GM03348 (cell line): ENCODE measurements at regions not wholly inside any gene's neighbourhood (a gene's known extent, or its start where the extent isn't known, plus 50 kb on each side); places are given as distances from the start of the nearest gene placed in this dataset.
"Not testable (repeated sequence)": the region's sequence is repeated elsewhere in the genome, so short reads cannot be mapped to it uniquely, and the experiment has no call there.

Experiments
- DNase-seq: peaks from one replicate; pipeline ENCODE4 v3.0.0; 2012; ENCODE audit warnings: low spot score

DNA sequence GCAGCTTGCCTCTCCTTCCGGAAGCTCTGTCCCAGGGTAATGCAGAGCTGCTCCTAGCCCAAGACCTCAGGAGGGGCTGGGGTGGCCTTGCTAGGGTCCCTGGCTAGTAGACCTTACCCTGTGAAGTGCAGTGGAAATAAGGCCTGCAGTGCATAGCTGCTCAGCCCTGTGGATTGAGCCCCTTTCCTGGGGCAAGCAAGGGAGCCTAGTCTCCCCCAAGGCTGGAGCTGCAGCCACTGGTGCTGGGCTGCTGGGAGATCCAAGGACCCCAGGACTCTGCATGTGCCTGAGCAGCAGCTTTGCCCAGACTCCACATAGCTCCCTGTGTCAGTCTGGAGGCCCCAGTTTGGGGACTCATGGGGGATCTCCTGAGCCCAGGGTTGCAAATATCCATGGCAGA, 57.9 kb downstream of the FANCF start:
- no peak for DNase-seq

DNA sequence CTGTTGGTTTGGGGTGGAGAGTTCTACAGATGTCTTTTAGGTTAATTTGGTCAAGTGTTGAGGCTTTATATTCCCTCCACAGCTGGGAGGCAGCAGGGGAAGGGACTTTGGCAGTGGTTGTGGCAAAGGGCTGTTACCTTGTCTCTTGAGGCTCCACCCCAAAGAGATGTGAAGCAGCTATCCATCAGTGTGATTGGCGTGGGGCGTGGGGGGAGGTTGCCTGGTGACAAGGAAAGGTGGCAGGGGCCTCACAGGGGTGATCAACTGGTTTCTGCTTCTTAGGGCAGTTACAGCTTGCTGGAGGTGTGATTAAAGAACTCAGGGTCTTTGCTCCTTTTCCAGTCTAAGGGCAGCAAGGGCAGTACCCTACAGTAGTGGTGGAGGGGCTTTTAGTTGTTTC, 59.3 kb downstream of the FANCF start:
- no peak for DNase-seq

DNA sequence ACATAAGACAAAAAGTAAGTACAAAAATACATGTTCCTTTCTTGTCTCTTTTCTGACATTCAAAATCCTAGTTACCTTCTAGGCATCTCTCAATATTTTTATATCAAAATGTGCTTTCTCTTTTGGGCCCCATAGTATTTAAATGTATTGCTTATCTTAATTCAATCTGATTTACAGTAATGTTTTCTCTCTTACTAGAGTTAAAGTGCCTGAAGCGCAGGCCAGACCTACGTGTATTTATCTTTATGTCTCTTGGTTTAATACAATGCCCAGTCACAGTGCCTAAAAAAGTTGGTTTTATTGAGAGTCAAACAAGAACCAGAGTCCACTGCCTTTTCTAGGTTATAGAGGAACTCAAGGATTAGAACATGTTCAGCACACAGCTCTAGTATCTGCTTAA, 64.3 kb downstream of the FANCF start:
- no peak for DNase-seq

DNA sequence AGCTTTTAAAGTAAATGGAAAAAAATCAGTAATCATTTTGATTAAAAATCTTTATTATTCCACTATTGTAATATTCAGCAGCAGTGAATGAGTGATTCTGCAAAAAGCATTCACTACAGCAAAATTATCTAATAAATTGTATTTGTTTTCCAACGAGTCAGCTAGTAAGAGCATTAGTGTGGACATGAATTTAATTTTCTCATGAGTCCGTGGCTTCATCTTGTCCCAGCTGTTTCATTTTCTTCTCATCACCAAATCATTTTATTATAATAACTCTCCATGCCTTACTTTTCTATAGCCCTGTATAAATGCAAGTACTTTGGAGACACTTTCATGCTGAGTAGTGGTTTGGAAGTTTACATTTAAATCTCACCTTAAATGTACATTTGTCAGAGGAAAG, 66.2 kb downstream of the FANCF start:
- DNase-seq: no peak

DNA sequence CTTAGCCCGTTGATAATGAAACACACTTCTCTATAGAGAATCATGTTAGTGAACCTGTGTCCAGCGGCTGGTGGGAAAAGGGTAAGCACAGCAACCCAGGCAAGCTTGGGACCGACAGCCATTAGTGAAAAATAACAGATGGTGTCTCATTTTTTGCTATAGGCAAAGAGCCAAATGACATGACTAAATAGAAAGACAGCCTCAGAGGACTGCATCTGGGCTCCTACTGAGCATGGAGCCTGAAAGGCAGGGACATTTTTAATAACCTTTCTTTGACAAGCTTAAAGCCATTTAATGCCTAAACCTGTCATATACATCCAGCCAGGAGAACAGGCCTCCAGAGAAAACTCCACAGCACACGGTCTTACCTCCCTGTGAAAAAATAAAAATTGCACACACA, 67.0 kb downstream of the FANCF start:
- peak; percentile 19 for DNase-seq

DNA sequence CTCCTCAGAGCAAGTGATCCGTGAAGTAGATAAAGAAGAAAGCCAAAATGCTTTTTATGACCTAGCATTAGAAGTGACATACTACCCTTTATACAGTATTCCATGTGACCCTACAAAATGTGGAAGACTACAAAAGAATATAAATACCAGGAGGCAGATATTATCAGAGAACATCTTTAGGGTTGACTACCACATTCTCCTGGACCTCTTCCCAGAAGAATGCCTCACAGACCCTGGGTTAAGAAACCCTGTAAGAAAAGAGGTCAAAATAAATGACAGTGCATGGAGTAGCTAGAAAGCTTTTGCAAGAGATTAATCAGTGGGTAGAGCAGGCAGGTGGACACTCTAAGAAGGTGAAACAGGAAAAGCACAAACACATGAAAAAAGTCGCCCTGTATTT, 69.2 kb downstream of the FANCF start:
- DNase-seq: no peak

DNA sequence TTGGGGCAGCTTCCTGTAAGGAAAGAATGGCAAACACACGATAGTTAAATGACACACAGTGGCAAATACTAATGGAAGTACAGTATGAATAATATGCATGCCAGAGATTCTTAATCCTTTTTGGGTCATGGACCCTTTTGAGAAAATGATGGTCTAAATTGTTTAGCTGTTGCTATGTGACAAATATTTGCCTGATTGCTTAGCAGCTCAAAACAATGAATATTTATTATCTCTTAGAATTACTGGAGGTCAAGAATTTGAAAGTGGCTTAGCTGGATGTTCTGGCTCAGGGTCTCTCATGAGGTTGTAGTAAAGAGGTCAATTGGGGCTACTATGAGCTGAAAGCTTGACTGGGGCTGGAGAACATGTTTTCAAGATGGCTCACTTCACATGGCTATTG, 69.7 kb downstream of the FANCF start:
- DNase-seq: no peak

DNA sequence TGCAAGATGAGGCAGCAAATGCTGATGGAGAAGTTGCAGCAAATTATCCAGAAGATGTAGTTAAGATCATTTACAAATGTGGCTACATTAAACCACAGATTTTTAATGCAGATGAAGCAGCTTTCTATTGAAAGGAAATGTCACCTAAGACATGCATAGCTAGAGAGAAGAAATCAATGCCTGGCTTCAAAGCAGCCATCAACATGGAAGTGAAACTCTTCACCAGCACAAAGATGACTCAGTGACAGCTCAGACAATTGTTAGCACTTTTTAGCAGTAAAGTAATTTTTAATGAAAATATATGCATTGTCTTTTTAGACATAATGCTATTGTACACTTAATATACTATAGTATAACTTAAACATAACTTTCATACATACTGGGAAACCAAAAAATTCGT, 71.4 kb downstream of the FANCF start:
- no peak for DNase-seq

DNA sequence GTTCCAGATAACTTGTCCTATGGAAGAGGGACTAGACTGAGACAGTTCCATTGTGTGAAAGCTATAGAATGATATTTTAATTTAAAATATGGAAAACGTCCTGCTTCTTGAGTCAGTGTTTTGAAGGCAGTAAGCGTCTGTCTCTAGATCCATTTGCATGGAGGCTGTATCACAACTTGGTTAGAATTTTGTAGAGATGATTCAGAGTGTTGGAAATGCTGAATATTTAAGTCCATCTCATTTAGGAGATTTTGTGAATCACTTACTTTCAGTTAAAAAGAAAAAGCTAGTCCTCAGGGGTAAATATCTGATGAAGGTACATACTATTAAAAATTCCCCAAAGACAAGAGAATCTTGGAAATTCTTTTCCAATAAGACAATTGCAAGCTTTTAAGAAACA, 72.7 kb downstream of the FANCF start:
- no peak for DNase-seq

DNA sequence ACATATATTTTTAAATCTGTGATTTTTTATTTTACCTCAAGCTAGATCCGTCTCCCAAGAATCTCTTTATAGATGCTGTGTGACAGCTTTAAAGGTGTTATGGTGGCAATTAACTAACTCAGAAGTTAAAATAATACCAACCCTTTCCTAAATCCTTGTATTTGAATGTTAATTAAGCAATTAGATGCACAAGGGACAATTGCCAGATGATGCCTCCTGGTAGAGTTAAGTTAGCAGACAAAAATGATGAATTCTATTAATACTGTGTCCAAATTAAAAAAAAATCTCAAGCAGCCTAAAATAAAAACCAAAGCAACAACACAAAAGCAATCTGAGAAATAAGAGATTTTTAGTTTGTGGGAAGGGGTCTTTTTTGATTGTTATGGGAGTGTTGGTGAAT, 78.9 kb downstream of the FANCF start:
- no peak for DNase-seq

DNA sequence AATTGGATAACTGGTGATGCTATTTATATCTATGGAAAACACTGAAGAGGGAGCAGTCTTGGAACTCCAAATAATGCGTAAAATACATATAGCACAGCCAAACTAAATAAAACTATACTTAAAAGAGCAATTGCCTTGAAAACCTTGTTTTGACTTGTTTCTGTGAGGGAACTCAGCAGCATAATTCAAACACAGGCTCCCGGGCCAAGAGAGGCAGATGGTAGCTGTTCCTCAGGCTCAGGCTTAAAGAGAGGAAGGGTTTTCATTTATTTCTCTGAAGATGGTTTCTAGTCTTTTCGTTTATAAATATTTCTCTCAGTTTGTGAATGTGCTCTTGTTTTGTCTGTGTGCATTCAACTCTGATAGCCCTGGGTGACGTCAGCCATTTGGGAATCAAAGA, 82.4 kb downstream of the FANCF start:
- DNase-seq: no peak

DNA sequence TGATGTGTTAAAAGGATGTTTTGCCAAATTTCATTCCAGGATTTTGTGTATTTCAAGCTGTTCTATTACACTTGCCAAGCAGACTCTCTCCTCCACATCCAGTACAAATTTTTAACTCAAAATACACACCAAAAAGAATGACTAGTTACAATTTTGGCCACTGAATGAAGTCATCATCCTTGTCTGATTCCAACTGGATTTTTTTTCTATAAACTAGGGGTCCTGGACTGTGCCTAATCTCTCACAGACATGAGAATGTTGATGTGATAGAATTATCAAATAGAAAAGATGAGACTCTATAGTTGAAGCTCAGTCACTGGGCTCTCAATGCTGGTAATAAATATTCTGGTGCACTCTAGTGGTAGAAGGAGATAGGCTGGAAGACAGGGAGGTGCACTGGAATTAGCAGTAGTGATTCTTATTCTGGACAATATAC, 85.8 kb downstream of the FANCF start:
- peak; percentile 49 for DNase-seq

DNA sequence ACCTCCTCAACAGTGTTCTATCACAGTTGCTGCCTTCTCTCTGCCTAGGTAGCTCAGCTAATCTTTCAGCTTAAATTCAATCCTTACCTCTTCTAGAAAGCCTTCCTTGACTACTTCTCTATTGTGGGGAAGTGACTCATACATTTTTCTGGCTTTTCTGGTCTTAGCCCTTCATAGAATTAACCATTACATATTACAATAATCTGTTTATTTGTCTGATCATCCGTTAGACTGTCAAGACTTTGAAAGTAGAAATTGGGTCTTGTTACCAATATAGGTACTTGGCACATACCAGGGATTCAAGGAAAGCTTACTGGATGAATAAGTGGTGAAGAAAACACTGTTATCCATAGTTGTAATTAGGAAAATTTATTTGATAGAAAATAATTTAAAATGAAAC, 89.6 kb downstream of the FANCF start:
- DNase-seq: peak; percentile 6

DNA sequence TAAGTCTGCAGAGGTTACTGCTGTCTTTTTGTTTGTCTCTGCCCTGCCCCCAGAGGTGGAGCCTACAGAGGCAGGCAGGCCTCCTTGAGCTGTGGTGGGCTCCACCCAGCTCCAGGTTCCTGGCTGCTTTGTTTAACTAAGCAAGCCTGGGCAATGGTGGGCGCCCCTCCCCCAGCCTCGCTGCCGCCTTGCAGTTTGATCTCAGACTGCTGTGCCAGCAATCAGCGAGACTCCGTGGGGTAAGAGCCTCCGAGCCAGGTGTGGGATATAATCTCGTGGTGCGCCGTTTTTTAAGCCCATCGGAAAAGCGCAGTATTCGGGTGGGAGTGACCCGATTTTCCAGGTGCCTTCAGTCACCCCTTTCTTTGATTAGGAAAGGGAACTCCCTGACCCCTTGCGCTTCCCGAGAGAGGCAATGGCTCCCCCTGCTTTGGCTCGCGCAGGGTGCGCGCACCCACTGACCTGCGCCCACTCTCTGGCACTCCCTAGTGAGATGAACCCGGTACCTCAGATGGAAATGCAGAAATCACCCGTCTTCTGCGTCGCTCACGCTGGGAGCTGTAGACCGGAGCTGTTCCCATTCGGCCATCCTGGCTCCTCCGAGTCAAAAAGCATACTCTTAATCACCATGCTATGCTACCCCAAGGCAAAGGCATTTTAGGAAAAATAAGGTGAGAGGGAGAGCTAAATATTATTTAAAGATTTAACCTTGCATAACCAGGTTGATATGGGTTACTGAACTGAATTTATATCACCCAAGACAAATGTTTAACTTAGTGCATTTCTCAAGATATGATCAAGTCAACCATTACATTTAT, 96.8 kb downstream of the FANCF start:
- not testable (repeated sequence) for DNase-seq

DNA sequence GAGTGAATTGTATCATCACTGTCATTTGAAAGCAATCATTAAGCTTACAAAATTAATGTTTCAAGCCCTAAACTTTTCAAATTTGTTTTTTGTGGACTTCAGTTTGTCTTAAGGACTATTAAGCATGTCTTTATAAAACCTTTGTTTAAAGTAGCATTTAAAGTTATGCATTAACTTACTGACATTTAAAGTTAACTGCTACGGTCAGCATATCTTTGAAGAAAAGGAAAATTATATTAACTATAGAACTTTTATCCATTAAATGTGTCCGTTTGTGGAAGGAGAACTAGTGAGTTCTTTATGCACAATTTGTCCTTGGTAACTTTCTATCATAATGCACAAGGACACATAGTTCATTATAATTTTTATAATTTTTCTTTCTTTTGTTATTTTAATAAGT, 103.4 kb downstream of the FANCF start:
- DNase-seq: no peak

DNA sequence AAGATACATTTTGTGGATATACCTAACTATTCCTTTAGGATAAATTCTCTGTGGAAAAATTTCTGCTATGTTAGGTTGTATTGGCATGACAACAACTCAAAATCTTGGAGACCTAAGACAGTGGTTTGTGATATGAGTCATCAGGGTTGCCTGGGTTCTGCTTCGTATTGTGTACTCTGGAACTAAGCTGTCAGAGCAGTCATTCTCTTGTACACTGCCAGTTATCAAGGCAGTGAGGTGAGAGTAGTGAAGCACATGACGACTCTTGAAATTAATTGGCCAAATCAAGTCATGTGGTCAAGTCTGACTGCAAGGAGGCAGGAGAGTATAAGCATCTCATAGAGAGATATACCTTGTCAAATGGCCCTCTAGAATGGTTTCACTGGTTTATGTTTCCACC, 104.4 kb downstream of the FANCF start:
- peak; percentile 15 for DNase-seq

DNA sequence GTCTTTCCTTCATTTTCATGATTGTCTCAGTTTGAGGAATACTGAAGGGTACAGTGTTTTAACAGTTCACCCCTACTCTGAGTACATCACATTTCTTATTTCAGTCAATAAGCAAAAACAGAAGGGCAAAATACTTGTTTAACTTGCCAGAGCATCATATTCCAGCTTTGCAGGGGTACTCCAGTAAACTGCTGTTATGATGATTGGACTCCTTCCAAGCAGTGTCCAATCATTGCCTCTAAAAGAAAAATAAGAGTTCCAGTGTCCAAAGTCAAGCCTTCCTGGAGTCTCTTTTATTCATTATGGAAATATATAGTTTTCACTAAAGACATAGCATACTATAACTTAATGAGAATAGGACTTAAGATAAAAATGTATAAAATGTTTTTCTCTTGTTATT, 105.1 kb downstream of the FANCF start:
- no peak for DNase-seq

DNA sequence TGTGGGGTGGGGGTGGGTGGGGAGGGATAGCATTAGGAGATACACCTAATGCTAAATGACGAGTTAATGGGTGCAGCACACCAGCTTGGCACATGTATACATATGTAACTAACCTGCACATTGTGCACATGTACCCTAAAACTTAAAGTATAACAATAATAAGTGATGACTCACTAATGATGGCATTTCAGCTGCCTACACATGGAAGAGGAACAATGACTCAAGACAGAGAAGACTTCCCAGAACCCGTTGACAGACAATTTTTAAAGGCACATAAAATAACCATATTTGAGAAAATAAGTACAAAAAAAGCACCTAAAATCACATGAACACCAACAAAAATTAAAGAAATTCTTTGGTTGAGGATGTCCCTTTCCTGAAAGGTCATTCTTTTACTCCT, 107.3 kb downstream of the FANCF start:
- not testable (repeated sequence) for DNase-seq

DNA sequence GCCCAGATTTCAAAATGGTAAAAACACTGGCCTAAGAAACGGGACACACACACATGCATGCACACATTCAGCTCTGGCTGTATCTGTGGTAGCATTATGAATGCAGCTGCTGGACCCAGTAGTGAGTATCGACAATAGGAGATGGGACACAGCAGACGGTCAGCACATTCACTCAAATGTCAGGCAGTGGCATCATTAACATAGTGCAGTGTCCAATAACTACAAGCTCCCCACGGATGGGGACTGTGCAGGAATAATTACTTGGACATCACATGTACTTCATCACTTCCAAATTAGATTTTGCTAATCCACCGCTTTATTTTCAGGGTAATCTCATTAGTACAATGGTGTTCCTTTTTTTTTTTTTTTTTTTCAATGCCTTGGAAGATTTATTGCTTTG, 109.5 kb downstream of the FANCF start:
- DNase-seq: no peak

DNA sequence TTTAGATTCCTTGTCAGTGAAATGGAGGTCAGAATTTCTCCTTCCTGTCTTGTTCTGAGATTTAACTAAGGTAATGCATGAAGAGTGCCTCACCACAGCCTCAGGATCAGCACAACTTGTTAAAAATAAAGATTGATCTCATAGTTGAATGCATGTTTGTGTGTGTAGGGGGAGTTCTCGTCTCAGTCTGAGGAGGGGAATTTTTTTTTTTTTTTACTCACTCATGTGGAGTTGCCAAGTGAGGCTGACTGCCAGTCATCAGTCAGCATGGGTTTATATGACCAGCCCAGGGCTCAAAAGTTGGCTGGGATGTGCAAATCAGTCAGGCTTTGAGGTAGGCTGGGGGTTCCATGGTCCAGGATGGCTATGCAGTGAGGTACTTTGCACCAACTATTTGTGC, 113.2 kb downstream of the FANCF start:
- DNase-seq: no peak

DNA sequence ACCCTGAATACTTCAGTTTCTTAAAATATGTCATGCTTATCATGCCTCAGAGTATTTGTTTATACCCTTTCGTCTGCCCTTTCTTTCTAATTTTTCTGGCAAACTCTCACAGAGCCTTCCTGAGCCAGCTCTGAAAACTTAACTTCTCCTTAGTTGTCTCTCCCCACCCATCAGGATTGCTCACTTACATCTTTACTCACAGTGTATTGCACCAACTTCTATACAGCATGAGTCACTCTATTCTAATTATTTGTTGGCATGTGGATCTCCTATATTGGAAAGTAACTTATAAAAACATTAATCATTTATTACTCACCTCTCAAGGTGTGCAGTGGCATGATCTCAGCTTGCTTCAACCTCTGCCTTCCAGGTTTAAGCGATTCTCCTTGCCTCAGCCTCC, 114.9 kb downstream of the FANCF start:
- peak; percentile 35 for DNase-seq

DNA sequence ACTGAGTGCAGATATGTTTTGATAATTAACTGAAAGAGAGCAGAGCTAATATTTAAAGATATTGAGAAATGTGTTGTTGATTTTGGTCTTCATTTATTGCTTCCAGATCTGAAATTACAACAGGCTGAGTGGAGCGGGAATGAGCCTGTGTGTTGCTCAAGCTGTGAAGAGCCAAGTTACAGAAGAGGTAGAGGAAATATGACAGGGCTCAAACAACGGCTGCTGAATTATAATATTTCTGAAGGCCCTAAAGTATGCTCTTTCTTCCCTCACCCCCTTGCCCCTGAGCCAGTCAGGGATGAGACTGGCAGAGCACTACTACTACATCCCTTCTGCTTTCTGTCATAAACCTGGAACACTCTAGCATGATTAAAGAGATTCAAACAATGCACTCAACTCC, 115.6 kb downstream of the FANCF start:
- peak; percentile 12 for DNase-seq

DNA sequence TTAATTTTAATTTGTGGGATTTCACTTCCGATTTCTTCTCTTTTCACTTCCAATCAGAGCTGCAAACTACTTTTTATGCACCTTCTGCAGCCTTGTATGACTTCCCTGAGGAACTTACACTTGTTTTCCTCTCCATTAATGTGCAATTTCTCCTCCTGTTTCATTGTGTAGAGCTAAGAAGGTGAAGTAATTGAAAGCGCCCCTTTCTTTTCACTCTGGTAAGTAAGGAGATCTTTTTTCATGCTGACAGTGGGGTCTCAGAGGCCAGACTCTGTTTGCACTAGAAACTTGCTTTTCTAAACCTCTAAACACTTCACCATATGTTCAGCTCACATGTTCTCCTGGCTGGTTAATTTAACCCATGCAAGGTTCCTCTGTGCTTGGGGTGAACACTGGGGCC, 117.0 kb downstream of the FANCF start:
- no peak for DNase-seq

DNA sequence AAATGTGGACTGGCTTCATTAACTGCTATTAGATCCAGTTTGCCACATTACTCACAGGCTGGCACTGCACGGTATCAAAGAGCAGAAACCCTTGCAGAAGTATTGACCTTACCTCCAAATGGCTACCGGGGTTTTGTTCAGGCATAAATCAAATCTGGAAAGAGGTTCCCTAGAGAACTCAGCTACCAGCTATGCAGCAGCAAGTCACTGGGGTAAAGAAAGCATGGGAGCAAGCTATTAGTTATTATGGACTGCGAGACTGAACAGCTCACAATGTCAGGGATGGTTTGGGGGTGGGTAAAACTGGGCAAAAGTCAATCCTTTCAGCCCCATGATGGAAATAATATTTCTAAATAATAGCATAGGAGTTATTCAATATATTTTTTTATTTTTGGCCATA, 128.1 kb downstream of the FANCF start:
- DNase-seq: no peak
